NCI-H128 (cell line): ENCODE measurements at regions not wholly inside any gene's neighbourhood (a gene's known extent, or its start where the extent isn't known, plus 50 kb on each side); places are given as distances from the start of the nearest gene placed in this dataset.

Experiments used
- DNase-seq: peaks from one replicate; lab custom pipeline; 2025; ENCODE audit not compliant: unreplicated experiment; lab: John Stamatoyannopoulos, UW

- no peak for DNase-seq
Observed at GRCh38 chr21:36532769-36533467, 53.0 kb upstream of the CLDN14 start.

- DNase-seq, result no peak
Observed at GRCh38 chr21:36533468-36533848, 53.5 kb upstream of the CLDN14 start.

DNA sequence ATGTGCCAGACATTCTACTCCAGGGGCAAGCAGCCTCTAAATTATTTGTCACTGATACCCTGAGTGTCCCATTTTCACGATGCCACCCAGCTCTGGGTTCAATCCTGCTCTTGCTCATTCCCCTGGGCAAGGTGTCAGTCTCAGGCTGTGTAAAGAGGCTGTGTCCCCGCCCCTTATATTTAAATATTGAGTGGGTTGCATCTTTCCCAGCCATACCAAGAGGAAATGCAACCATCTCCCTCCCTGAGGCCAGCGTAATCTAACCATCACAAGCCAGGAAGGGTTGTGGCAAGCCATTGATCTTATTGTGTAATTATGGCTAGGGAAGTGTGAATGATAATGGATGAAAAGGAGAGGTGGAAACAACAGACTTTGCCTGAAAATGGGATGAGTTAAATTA, 54.7 kb upstream of the CLDN14 start:
- DNase-seq, result no peak

GRCh38 chr21:36535618-36536241, 55.8 kb upstream of the CLDN14 start:
- peak; percentile 2 for DNase-seq

GRCh38 chr21:36538761-36539160, 58.8 kb upstream of the CLDN14 start:
- no peak for DNase-seq

DNA sequence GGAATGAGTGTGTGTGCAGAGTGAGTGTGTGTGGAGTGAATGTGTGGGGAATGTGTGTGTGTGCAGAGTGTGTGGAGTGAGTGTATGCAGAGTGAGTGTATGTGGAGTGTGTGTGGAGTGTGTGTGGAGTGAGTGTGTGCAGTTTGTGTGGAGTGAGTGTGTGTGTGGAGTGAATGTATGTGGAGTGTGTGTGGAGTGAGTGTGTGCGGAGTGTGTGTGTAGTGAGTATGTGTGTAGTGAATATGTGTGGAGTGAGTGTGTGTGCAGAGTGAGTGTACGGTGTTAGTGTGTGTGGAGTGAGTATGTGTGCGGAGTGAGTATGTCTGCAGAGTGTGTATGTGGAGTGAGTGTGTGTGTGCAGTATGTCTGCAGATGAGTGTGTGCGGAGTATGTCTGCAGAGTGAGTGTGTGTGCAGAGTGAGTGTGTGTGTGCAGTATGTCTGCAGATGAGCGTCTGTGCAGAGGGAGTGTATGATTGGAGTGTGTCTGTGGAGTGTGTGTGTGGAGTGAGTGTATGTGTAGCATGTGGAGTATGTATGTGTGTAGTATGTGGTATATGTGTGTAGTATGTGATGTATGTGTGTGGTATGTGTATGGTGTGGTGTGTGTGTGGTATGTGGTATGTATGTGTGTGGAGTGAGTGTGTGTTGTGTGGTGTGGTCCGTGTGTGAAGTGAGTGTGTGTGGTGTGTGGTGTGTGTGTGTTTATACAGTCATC, 59.7 kb upstream of the CLDN14 start:
- no peak for DNase-seq

DNA sequence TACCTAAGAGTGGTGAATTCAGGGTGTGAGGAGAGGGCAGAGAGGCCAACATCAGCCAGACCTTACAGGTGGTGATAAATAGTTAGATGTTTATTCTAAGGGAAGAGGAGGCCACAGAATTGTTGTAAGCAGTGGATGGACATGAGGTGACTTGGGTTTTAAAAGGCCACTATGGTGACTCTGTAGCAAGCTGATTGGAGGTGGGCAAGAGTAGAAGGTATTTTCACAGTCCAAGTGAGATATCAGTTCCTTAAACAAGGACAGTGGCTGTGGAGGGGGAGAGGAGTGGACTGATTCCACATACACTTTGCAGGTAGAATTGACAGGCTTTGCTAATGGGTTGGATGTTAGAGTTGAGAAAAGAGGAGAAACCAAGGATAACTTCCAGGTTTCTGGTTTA, 60.8 kb upstream of the CLDN14 start:
- DNase-seq, result no peak

GRCh38 chr21:36541721-36542139, 61.8 kb upstream of the CLDN14 start:
- DNase-seq, result no peak

- DNase-seq, result no peak
Observed at GRCh38 chr21:36542312-36543101, 62.6 kb upstream of the CLDN14 start.

GRCh38 chr21:36543924-36544323, 64.0 kb upstream of the CLDN14 start:
- DNase-seq, result no peak

- DNase-seq, result no peak
Observed at GRCh38 chr21:36544545-36544944, 64.6 kb upstream of the CLDN14 start.

GRCh38 chr21:36545776-36546511, 66.0 kb upstream of the CLDN14 start:
- no peak for DNase-seq

- no peak for DNase-seq
Observed at GRCh38 chr21:36547464-36547863, 67.5 kb upstream of the CLDN14 start.

DNA sequence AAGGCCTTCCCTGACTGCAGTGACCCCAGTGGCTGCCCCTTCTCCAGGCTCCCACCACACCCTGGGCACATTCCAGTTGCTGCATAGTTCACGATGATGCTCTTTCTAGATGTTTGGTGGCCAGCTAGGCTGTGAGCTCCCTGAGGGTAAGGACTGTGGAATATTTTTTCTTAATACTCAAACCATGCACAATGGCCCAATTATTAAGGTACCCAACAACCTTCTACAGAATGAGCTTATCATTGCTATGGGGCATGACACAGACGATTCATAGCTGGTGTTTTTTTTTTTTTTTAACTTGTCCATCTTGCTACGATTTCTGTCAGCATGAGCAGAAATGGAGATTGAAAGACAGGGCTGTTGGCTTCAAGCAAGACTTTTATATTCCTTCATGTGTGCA, 68.9 kb upstream of the CLDN14 start:
- DNase-seq, result no peak

GRCh38 chr21:36549470-36549869, 69.5 kb upstream of the CLDN14 start:
- no peak for DNase-seq

DNA sequence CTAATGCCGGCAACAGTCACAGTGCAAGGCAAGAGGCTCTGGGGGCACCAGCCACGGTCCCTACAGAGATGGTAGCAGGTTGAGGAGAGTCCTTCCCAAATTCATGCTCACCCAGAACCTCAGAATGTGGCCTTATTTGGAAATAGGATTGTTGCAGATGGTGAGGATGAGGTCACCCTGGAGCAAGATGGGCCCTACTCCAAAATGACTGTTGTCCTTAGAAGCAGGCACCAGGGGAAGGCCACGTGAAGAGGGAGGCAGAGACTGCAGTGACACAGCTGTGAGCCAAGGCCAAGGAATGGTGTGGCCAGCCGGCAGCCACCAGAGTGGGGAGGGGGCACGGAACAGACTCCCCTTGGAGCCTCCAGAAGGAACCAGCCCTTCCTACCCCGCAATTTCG, 70.8 kb upstream of the CLDN14 start:
- no peak for DNase-seq

DNA sequence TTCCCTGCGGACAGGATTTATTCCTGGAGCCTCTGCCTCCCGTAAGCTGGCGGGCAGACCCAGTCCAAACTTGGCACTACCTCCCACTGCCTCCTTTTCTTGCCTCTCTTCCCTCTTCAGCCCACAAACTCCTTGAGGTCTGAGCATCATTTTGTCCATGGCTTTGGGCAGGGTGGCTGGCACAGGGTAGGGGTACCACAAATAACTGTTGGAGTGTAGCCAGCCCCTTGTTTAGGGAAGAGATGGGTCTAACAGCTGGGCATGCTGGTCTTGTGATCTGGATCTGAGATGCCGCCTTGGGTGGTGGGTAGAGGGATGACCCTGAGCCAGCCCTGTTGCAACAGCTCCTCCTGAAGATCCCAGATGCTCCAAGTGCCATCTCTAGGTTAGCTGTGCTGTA, 71.4 kb upstream of the CLDN14 start:
- DNase-seq, result no peak

DNA sequence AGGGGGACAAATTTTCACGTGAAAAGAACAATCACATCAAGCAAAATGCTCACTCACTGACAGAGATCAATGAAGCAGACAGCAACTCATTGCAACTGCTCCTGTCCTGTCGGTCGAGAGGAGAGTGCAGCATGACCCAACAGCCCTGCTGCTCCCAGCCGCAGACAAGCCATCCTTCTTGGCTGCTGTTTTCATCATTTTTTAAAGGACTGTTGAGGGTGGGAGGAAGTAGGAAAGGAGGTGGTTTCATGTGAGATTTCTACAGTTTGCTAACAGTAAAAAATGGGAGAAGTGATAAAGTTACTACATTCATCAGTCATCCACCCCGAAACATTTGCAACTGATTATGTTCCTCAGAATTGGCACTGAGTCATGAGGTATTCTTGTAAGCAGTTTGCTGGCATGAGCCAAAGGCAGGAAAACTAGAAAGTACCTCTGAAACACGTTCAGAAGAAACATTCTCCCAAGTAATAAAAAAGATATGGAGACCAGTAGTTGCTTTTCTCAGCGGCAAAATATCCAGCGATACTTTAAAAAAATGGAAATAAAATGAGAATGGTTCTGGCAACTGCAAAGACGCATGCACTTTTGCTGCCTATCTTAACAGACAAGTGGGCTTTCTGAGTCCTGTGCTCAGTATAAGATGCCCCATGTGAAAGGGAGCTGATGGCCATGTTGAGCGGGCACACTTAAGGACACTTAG, 72.0 kb upstream of the CLDN14 start:
- no peak for DNase-seq

GRCh38 chr21:36552434-36552785, 72.5 kb upstream of the CLDN14 start:
- DNase-seq, result no peak

GRCh38 chr21:36553406-36553805, 73.5 kb upstream of the CLDN14 start:
- no peak for DNase-seq
